Liver (tissue), 8 donors: ENCODE measurements at regions not wholly inside any gene's neighbourhood (a gene's known extent, or its start where the extent isn't known, plus 50 kb on each side); places are given as distances from the start of the nearest gene placed in this dataset.

ENCODE experiments used
- DNase-seq: peaks from one replicate; pipeline ENCODE4 v3.0.0-alpha.2; 2017; ENCODE audit warnings: low spot score
- H3K27ac ChIP-seq, 2 donors: one replicate each; pipeline ENCODE4 v1.7.0; 2013; ENCODE audit warnings: inconsistent platforms in 2 of 2, low read length in 2 of 2, control low read depth in 1 of 2, low read depth in 1 of 2, mild to moderate bottlenecking in 1 of 2
- H3K27me3 ChIP-seq, 4 donors: one replicate each; pipeline versions ENCODE4 v1.6.1 to v1.7.0; 2013; ENCODE audit warnings: low read length in 3 of 4, inconsistent platforms in 1 of 4, mild to moderate bottlenecking in 1 of 4, moderate library complexity in 1 of 4; ENCODE audit not compliant: control insufficient read depth in 4 of 4, insufficient read depth in 4 of 4
- H3K36me3 ChIP-seq, 4 donors: one replicate each; pipeline versions ENCODE4 v1.6.1 to v1.7.0; 2013; ENCODE audit warnings: low read length in 3 of 4, mild to moderate bottlenecking in 3 of 4, low read depth in 1 of 4, moderate library complexity in 1 of 4; ENCODE audit not compliant: control insufficient read depth in 4 of 4, insufficient read depth in 3 of 4
- H3K4me1 ChIP-seq, 4 donors: one replicate each; pipeline versions ENCODE4 v1.6.1 to v1.7.0; 2013; ENCODE audit warnings: low read length in 3 of 4, mild to moderate bottlenecking in 3 of 4, moderate library complexity in 1 of 4; ENCODE audit not compliant: control insufficient read depth in 4 of 4, insufficient read depth in 4 of 4
- H3K4me3 ChIP-seq, 3 donors: one replicate each; pipeline versions ENCODE4 v1.6.1 to v1.7.0; 2013; ENCODE audit warnings: low read length in 3 of 3, control low read depth in 1 of 3, low read depth in 1 of 3, mild to moderate bottlenecking in 1 of 3
- H3K9ac ChIP-seq, 2 donors: one replicate each; pipeline ENCODE4 v1.7.0; 2013; ENCODE audit warnings: low read length in 2 of 2, mild to moderate bottlenecking in 2 of 2, moderate library complexity in 2 of 2, control low read depth in 1 of 2, low read depth in 1 of 2
- H3K9me3 ChIP-seq, 4 donors: one replicate each; pipeline versions ENCODE4 v1.6.1 to v1.7.0; 2013; ENCODE audit warnings: low read length in 3 of 4; ENCODE audit not compliant: control insufficient read depth in 4 of 4
- CTCF ChIP-seq: fragments of 150-350 bp; IDR thresholded peaks from 2 replicates; pipeline ENCODE4 v1.5.1; 2017; ENCODE audit warnings: improper control_type of control experiment, low read depth, low read length; ENCODE audit not compliant: missing input control
- FOXA2 ChIP-seq: IDR thresholded peaks from 2 replicates; pipeline ENCODE4 v1.6.1; 2016; ENCODE audit warnings: antibody characterized with exemption
- GABPA ChIP-seq, 2 donors: IDR thresholded peaks in 1 of 2; conservative IDR thresholded peaks in 1 of 2; 2 replicates each; pipeline ENCODE4 v1.6.1; 2016; ENCODE audit warnings: antibody characterized with exemption in 2 of 2, mild to moderate bottlenecking in 1 of 2, moderate library complexity in 1 of 2
- HNF4A ChIP-seq, 2 donors: conservative IDR thresholded peaks; 2 replicates each; pipeline ENCODE4 v1.6.1; 2016; ENCODE audit warnings: antibody characterized with exemption in 2 of 2, mild to moderate bottlenecking in 2 of 2
- HNF4G ChIP-seq: IDR thresholded peaks from 2 replicates; pipeline ENCODE4 v1.6.1; 2016; ENCODE audit warnings: antibody characterized with exemption
- JUND ChIP-seq, 2 donors: IDR thresholded peaks; 2 replicates each; pipeline ENCODE4 v1.6.1; 2016; ENCODE audit warnings: antibody characterized with exemption in 2 of 2
- NR2F2 ChIP-seq: IDR thresholded peaks from 2 replicates; pipeline ENCODE4 v1.6.1; 2016; ENCODE audit warnings: antibody characterized with exemption
- RAD21 ChIP-seq, 2 donors: IDR thresholded peaks; 2 replicates each; pipeline ENCODE4 v1.6.1; 2016; ENCODE audit warnings: antibody characterized with exemption in 2 of 2, mild to moderate bottlenecking in 2 of 2
- RXRA ChIP-seq, 2 donors: IDR thresholded peaks; 2 replicates each; pipeline ENCODE4 v1.6.1; 2017 to 2018; ENCODE audit warnings: antibody characterized with exemption in 2 of 2, mild to moderate bottlenecking in 1 of 2
- SP1 ChIP-seq: IDR thresholded peaks from 2 replicates; pipeline ENCODE4 v1.6.1; 2018; ENCODE audit warnings: antibody characterized with exemption, mild to moderate bottlenecking
- TAF1 ChIP-seq: conservative IDR thresholded peaks from 2 replicates; pipeline ENCODE4 v1.6.1; 2016; ENCODE audit warnings: antibody characterized with exemption, mild to moderate bottlenecking
- YY1 ChIP-seq: IDR thresholded peaks from 2 replicates; pipeline ENCODE4 v1.6.1; 2016; ENCODE audit warnings: antibody characterized with exemption, mild to moderate bottlenecking
- WGBS: extraction: QIAGEN DNeasy Blood & Tissue Kit; methylation state at CpG from one replicate; pipeline ENCODE4 v1.1.7; 2013; 5-methylcytosine and 5-hydroxymethylcytosine counted together
- TF ChIP-seq, protein P1 (sequence below): IDR thresholded peaks from 2 replicates; pipeline ENCODE4 v1.6.1; 2016; ENCODE audit warnings: antibody characterized with exemption
- TF ChIP-seq, protein P2 (sequence below): IDR thresholded peaks from 2 replicates; pipeline ENCODE4 v1.6.1; 2016; ENCODE audit warnings: antibody characterized with exemption, mild to moderate bottlenecking
- TF ChIP-seq, protein P3 (sequence below): IDR thresholded peaks from 2 replicates; pipeline ENCODE4 v1.6.1; 2016; ENCODE audit warnings: antibody characterized with exemption
- TF ChIP-seq, protein P4 (sequence below): IDR thresholded peaks from 2 replicates; pipeline ENCODE4 v1.6.1; 2016; ENCODE audit warnings: antibody characterized with exemption
- donor health status: healthy.
- donor health status: healthy.
- donor health status: healthy.
- donor health status: healthy.
- donor health status: healthy.

DNA sequence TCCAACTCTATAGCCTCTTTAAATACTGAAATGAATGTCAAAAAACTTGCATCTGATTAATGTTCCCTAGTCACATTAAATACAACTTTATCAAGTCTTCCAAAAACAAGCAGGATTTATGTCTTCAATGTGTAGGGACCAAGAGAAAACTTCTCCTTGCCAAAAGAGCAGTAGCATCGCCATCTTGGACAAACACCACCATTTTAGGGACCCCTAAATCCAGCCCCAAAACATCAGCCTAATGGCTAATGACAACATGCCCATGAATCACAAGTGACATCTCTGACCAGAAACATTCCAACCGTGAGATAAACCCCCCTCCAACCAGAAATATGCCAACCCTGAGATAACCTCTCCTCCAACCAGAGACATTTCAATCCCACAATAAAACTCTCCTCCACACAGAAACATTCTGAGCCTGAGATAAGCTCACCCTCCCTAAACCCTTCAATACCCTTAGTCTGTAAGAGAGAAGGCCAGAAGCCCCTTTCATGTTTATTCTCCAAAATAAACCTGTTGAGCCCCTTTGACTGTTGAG lies 697.4 kb downstream of the TRAM1L1 start:
- Histone ChIP-seq H3K9ac (no peak overlapping the region), H3K36me3 (no peaks in the 10 kb centered on the region), H3K27ac (no peak overlapping the region), H3K4me3 (no peak overlapping the region), H3K9me3 (no peaks in the 10 kb centered on the region), H3K27me3 (no peaks in the 10 kb centered on the region), H3K4me1 (no peaks in the 10 kb centered on the region)
- WGBS = 51% methylated on average over 2 of the region's 2 CpGs
- TF ChIP-seq TAF1 (no peak), YY1 (no peak), HNF4G (no peak), GABPA (IDR thresholded peaks at IDR 0.05 in 1 of 2, conservative IDR thresholded peaks at IDR 0.05 in 1 of 2) (no peak), CTCF (no peak)
- TF ChIP-seq, protein P1, sequence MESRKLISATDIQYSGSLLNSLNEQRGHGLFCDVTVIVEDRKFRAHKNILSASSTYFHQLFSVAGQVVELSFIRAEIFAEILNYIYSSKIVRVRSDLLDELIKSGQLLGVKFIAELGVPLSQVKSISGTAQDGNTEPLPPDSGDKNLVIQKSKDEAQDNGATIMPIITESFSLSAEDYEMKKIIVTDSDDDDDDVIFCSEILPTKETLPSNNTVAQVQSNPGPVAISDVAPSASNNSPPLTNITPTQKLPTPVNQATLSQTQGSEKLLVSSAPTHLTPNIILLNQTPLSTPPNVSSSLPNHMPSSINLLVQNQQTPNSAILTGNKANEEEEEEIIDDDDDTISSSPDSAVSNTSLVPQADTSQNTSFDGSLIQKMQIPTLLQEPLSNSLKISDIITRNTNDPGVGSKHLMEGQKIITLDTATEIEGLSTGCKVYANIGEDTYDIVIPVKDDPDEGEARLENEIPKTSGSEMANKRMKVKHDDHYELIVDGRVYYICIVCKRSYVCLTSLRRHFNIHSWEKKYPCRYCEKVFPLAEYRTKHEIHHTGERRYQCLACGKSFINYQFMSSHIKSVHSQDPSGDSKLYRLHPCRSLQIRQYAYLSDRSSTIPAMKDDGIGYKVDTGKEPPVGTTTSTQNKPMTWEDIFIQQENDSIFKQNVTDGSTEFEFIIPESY = no peak
- TF ChIP-seq, protein P2, sequence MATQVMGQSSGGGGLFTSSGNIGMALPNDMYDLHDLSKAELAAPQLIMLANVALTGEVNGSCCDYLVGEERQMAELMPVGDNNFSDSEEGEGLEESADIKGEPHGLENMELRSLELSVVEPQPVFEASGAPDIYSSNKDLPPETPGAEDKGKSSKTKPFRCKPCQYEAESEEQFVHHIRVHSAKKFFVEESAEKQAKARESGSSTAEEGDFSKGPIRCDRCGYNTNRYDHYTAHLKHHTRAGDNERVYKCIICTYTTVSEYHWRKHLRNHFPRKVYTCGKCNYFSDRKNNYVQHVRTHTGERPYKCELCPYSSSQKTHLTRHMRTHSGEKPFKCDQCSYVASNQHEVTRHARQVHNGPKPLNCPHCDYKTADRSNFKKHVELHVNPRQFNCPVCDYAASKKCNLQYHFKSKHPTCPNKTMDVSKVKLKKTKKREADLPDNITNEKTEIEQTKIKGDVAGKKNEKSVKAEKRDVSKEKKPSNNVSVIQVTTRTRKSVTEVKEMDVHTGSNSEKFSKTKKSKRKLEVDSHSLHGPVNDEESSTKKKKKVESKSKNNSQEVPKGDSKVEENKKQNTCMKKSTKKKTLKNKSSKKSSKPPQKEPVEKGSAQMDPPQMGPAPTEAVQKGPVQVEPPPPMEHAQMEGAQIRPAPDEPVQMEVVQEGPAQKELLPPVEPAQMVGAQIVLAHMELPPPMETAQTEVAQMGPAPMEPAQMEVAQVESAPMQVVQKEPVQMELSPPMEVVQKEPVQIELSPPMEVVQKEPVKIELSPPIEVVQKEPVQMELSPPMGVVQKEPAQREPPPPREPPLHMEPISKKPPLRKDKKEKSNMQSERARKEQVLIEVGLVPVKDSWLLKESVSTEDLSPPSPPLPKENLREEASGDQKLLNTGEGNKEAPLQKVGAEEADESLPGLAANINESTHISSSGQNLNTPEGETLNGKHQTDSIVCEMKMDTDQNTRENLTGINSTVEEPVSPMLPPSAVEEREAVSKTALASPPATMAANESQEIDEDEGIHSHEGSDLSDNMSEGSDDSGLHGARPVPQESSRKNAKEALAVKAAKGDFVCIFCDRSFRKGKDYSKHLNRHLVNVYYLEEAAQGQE = no peak
- no peak for DNase-seq

GRCh38 chr4:116386856-116387255 lies 698.5 kb downstream of the TRAM1L1 start:
- Histone ChIP-seq H3K9me3 (no peaks in the 10 kb centered on the region), H3K9ac (no peak overlapping the region), H3K4me1 (no peaks in the 10 kb centered on the region), H3K4me3 (no peak overlapping the region), H3K27me3 (no peaks in the 10 kb centered on the region), H3K27ac (no peak overlapping the region), H3K36me3 (no peaks in the 10 kb centered on the region)
- 67% methylated on average over 1 of the region's 1 CpG for whole genome bisulfite sequencing
- TF ChIP-seq, protein P3, sequence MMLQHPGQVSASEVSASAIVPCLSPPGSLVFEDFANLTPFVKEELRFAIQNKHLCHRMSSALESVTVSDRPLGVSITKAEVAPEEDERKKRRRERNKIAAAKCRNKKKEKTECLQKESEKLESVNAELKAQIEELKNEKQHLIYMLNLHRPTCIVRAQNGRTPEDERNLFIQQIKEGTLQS = no peak
- TF ChIP-seq JUND (IDR thresholded peaks at IDR 0.05) = no peak
- TF ChIP-seq TAF1 = no peak
- no peak for TF ChIP-seq NR2F2
- no peak for TF ChIP-seq GABPA (IDR thresholded peaks at IDR 0.05 in 1 of 2, conservative IDR thresholded peaks at IDR 0.05 in 1 of 2)
- TF ChIP-seq, protein P2 = no peak
- TF ChIP-seq RXRA (IDR thresholded peaks at IDR 0.05) = no peak
- TF ChIP-seq, protein P4, sequence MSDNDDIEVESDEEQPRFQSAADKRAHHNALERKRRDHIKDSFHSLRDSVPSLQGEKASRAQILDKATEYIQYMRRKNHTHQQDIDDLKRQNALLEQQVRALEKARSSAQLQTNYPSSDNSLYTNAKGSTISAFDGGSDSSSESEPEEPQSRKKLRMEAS = no peak
- no peak for TF ChIP-seq HNF4A (conservative IDR thresholded peaks at IDR 0.05)
- no peak for TF ChIP-seq YY1
- no peak for TF ChIP-seq RAD21 (IDR thresholded peaks at IDR 0.05)
- no peak for TF ChIP-seq SP1
- TF ChIP-seq FOXA2 = no peak
- DNase-seq = no peak
